GM21717 (cell line): ENCODE measurements at regions not wholly inside any gene's neighbourhood (a gene's known extent, or its start where the extent isn't known, plus 50 kb on each side); places are given as distances from the start of the nearest gene placed in this dataset.
"Not testable (repeated sequence)": the region's sequence is repeated elsewhere in the genome, so short reads cannot be mapped to it uniquely, and the experiment has no call there.

Experiments used
- ATAC-seq: cut with Tn5 transposase; IDR thresholded peaks from one replicate; pipeline ENCODE4 v1.9.1; 2021; ENCODE audit warnings: mild to moderate bottlenecking, moderate library complexity; ENCODE audit not compliant: unreplicated experiment

GRCh38 chr5:121429761-121430160 is 421.9 kb upstream of the FTMT start:
- no peak for ATAC-seq

DNA sequence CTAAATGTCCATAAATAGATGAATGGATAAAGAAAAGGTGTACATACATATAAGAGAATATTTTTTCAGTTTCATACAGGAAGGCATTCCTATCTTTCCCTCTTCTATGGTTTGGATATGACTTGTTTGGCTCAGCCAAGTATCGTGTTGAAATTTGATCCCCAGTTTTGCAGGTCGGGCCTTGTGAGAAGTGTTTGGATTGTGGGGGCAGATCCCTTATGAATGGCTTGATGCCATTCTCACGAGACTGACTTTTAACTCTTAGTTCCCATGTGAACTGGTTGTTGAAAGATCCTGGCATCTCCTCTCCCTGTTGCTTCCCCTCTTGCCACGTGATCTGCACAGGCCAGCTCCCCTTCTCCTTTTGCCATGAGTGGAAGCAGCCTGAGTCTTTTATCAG is 421.1 kb upstream of the FTMT start:
- ATAC-seq = no peak

- no peak for ATAC-seq
Observed at GRCh38 chr5:121445511-121445910, 406.2 kb upstream of the FTMT start.

DNA sequence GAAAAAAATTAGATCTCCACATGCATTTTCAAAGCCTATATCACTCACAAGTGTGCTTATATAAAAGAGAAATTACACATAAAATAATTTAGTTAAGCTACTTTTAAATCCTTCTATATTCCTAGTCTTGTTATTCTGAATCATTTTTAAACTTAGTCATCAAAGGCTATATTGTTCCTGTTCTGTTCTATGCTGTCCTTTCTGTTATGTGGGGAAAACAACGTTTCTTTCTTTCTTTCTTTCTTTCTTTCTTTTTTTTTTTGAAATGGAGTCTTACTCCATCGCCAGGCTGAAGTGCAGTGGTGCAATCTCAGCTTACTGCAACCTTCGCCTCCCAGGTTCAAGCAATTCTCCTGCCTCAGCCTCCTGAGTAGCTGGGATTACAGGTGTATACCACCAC is 389.2 kb upstream of the FTMT start:
- ATAC-seq = no peak

GRCh38 chr5:121471222-121471621 is 380.5 kb upstream of the FTMT start:
- not testable (repeated sequence) for ATAC-seq

GRCh38 chr5:121478636-121479035 is 373.0 kb upstream of the FTMT start:
- no peak for ATAC-seq

DNA sequence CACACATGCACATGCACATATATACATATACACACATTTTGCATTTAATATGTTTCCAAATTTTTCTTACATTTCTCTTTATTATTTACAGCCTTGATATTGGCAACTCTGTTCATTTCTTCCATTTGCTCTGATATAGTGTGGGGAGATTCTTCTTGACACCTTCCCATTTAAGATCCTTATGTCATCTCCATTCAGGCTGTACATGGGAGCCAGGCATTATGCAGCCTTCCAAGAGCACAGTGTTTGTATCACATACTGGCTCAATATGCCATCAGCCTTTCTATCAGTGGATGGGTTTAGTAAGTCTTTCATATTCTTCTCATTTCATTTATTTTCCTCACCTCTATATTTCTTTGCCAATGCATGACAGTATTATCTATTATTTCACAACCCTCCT is 372.3 kb upstream of the FTMT start:
- ATAC-seq = no peak

- ATAC-seq = no peak
Observed at GRCh38 chr5:121485281-121485680, 366.4 kb upstream of the FTMT start.

DNA sequence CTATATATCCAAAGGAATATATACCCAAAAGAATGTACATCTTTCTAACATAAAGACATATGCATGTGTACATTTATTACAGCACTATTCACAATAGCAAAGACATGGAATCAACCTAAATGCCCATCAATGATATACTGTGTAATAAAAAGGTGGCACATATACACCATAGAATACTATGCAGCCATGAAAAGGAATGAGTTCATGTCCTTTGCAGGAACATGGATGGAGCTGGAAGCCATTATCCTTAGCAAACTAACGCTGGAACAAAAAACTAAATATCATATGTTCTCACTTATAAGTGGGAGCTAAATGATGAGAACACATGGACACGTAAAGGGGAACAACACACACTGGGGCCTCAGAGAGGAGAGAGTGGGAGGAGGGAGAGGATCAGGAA is 365.7 kb upstream of the FTMT start:
- ATAC-seq = not testable (repeated sequence)

- no peak for ATAC-seq
Observed at GRCh38 chr5:121489972-121490371, 361.7 kb upstream of the FTMT start.

GRCh38 chr5:121497176-121497575 is 354.5 kb upstream of the FTMT start:
- no peak for ATAC-seq

- ATAC-seq = no peak
Observed at GRCh38 chr5:121500310-121500709, 351.4 kb upstream of the FTMT start.

DNA sequence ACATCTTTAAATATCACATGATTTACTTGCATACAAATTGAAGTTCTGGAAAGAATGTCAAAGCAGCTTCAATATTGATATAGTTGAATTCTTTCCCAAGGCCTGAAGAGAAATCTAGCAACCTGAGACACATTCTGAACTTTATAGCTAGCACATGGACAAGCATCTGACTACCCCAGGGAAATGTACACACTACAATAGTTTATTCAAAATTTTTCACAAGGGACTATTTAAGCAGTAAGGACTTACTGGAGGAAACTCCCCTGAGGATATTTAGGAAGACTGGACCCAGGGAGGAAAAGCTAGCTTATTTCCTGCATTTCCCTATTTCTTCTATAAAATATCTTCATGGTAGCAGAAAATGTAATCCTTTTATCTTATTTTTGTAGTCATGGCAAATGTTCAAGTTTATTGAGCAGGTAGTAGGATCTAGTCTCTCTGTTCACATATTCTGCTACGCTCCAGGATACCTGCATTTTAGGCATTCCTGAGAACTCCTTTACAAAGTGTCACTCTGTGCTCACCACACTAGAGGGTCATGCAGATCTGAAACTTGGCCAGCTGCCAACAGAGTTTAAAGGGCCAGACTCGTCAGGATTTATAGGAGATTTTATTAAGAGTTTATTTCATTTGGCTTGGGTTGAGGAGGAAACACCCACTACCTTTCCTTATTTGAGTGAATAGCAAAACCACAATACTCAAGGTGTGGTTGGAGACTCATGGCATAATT is 348.4 kb upstream of the FTMT start:
- no peak for ATAC-seq

DNA sequence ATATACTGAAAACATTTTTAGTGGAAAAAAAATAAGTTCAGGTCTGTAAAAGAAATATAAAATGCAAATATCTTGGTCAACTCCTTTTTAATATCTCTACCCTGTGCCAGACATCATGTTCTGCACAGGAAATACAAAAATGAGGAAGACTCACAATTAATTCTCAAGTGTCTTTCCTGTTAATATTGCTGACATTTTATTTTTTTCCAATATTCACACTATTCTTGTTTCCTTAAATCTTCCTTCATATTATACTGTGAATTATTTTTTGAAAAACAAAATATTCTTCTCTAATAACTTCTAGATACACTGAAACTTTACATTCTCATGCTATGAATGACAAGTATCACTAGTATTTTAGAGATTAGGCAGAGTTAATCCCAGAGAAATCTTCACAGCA is 334.7 kb upstream of the FTMT start:
- ATAC-seq = no peak

- no peak for ATAC-seq
Observed at GRCh38 chr5:121525706-121526105, 326.0 kb upstream of the FTMT start.

- ATAC-seq = no peak
Observed at GRCh38 chr5:121526908-121527307, 324.8 kb upstream of the FTMT start.

DNA sequence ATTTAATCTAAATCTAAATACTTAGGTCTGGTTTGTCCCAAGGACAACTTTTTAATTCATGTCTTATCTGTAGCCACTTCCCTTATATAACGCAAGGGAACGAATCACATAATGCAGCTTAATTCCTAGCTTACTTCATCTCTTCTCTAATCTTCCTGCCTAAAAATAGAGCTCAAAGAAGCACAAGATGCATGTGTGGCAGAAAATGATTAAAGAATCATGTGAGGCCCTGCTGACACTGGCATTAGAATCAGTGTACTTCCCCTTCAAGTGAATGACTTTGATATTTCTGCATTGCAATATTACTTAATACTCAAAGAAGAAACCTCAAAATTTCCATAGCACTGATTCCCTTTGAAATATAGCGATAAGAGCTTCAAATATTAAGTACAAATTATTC is 317.9 kb upstream of the FTMT start:
- no peak for ATAC-seq

DNA sequence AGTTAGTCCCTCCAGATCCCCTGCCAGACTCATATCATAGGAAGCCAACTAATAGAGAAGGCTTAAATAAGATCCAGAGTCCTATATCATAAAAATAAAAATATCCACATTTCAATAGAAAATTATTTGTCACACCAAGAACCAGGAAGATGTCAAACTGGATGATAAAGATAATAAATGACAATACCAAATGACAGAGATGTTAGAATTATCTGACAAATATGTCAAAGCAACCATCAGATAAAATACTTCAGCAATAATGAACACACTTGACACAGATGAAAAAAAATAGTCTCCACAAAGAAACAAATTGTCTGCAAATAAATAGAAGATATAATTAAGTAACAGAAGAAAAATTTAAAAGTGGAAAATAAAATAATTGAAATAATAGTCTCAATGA is 300.7 kb upstream of the FTMT start:
- no peak for ATAC-seq

GRCh38 chr5:121559832-121560231 is 291.9 kb upstream of the FTMT start:
- no peak for ATAC-seq

GRCh38 chr5:121572061-121572460 is 279.6 kb upstream of the FTMT start:
- no peak for ATAC-seq

- ATAC-seq = no peak
Observed at GRCh38 chr5:121573721-121574382, 277.8 kb upstream of the FTMT start.

- no peak for ATAC-seq
Observed at GRCh38 chr5:121581588-121581987, 270.1 kb upstream of the FTMT start.

- ATAC-seq = no peak
Observed at GRCh38 chr5:121596882-121597281, 254.8 kb upstream of the FTMT start.
